Left colon (tissue), 2 donors: ENCODE measurements at regions not wholly inside any gene's neighbourhood (a gene's known extent, or its start where the extent isn't known, plus 50 kb on each side); places are given as distances from the start of the nearest gene placed in this dataset.
A peak's percentile ranks its signal among the peaks of the same experiment; 100 is the strongest.
"Not testable (repeated sequence)": the region's sequence is repeated elsewhere in the genome, so short reads cannot be mapped to it uniquely, and the experiment has no call there.

Experiments used
- ATAC-seq: fragments of 200-7000 bp; cut with Tn5 transposase; one replicate; pipeline ENCODE4 v1.9.1; 2020; ENCODE audit warnings: mild to moderate bottlenecking, moderate library complexity
- DNase-seq, 2 donors: peaks; one replicate each; pipeline ENCODE4 v3.0.0-alpha.2; 2020
- intact Hi-C, 2 donors: fragments of 100-400 bp; cut with DNase I in 1 of 2; cut with micrococcal nuclease in 1 of 2; formaldehyde crosslinking; loops; one replicate each; pipeline versions ENCODE4 v1.11.2 to v1.14.0; 2022; cut with DNase I, micrococcal nuclease
- donor health status: DM: no; HTN: no; CAD: no.
- donor health status: DM: yes; HTN: yes; CAD: no.

DNA sequence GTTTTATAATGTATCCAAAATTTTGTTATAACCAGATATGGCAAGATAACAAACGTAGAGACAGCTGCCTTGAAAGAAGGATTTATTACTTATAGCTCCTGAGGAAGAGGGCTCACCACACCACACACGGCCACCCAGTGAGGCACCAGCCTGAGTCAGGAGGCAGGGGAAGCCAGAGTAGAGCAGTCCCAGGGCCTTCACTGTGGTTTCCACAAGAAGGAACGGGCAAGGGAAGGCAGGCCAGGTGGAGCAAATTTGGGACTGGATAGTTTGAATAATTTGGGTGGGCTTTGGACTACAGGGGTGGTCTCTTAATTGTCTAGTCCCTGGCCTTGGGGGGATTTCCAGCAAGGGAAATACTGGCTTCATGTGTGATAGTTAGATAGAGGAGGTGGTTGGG is 72.5 kb downstream of the RRAGC start:
- no peak for DNase-seq
- intact Hi-C loops, result no loop called here
- no peak for ATAC-seq

DNA sequence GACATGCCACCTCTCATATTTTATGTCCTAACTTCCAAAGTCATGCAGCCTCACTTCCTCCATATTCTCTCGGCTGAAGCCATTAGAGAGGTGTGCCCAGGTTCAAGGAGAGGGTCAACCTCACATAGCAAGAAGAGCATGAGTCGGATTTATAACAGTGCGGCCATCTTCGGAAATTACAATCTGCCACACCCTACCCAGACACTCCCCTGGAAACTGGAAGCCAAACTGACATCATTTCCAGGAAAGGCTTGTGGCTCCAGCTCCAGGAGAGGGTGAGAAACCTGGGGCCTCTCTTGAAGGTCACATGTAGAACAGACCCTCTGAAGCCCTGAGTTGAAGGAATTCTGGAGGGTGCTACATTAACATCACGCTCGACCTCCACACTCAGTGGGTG is 73.5 kb downstream of the RRAGC start:
- peak; percentile 34 for ATAC-seq
- no peak for DNase-seq
- intact Hi-C loops, result no loop called here

DNA sequence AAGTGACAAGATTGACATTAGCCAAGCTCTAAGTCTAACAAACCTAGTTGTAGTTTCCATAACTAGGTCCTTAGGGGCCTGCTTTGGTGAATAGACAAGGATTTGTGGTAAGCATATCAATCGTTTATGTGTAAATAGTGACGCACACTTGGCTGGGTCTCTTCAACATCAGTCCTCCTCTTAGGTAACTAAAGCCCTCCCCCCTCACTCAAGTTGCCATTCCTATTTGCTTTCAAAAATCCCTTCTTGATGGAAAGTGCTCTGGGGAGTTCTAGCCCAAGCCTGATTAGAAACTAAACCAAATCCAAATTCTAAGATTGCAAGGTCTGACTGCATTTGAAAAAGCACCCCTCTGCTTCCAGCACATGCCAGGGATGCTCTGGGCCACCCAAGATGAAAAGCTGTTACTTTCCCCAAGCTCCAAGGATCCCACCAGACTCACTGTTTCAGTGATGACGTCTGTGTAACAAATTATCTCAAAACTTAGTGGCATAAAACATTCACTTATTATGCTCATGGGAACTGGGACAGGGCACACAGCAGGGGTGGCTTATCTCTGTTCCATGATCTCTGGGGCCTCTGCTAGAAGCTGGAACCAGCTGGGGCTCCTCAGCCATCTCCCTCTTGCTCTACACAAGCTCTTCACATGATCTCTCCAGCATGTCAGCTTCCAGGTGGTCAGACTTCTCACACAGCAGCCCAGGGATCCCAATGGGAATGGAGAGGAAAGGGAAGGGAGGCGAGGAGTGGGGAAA is 74.1 kb downstream of the RRAGC start:
- intact Hi-C loops, result no loop called here
- DNase-seq (no peak), ATAC-seq (no peak)

DNA sequence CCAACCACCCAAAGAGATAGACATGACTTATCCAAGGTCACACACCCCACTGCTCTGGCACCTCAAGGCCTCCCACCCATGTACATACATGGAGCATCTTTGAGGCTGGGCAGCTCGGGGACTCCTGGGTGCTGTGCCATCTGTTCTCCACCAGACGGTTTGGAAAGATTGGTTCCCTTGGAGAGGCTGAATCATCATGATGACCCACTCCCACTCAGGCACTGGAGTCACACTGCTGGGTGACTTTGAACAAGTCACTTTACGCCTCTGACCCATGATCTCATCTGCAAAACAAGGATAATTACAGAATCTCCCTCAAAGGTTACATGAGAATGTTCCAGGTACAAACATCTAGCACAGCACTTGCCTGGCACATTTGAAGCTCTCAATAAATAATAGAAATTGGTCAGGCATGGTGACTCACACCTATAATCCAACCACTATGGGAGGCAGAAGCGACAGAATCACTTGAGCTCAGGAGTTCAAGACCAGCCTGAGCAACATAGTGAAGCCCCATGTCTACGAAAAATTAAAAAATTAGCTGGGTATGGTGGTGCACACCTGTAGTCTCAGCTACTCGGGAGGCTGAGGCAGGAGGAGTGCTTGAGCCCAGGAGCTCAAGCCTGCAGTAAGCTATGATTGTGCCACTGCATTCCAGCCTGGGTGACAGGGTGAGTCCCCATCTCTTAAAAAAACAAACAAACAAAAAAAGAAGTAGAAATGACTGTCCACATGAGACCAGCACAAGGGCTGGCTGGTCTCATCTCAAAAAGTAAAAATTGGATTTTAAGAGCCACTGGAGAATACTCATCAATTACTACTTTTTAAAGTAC is 74.9 kb downstream of the RRAGC start:
- no peak for DNase-seq
- intact Hi-C loops, result no loop called here
- no peak for ATAC-seq

DNA sequence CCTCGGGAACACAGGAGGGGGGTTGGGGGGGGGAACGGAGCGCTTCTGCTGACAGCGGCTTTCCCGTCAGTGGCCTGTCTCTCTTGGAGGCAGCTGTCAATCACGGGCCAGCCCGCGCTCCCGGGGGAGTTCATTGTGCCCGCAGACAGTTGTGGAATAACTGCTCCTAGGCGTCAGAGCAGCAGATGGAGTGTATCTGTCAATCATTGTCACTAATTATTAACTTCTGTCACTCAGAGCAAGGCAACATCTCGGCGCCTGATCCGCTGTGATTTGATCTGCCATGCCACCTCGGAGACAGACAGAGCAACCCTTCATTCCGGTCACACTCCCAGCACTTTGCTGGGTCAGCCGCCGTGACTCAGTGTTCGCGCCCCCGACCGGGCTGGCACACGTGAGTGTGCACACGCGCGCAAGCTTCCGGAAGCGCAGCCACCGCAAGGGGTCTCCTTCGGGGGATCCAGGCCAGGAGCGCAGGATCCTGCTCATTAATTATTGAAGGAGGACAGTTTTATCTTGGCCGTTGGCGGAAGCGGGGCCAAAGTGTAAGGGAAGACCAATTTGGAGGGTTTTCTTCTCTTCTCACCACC is 75.8 kb downstream of the RRAGC start:
- intact Hi-C loops, result no loop called here
- no peak for DNase-seq
- ATAC-seq, result no peak

DNA sequence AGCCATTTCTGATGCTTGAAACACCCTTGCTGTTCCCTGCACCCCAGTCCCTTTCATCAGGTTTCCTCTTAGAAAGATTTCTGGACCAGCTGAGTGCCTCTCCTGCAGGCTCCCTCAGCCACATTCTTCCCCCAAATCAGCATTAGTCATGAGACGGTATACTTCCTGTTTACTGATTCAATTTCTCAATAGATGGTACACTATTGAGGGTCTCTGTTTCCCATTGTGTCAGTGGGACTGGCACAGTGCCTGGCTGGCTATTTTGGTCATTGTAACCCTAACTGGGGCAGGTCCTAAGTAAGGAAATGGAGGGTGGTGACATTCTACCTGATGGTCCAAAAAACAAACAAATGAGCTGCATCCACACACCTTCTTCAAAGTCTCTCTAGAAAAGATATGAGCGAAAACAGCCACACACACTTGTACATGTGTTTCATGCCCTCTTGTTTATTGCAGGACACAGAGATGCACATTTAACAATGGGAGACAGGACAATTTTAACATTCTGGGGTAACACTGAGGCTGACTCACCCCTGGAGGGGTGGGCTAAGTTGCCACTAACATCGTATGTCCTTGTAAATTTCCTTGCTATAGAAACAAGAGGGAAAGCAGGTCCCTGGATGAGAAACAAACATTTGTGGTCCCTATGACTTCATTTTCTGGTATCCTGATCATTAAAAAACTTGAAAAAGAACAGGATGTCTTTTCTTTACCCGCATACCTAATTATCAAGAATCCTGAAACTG is 77.5 kb downstream of the RRAGC start:
- intact Hi-C loops, result no loop called here
- ATAC-seq (no peak), DNase-seq (no peak)

DNA sequence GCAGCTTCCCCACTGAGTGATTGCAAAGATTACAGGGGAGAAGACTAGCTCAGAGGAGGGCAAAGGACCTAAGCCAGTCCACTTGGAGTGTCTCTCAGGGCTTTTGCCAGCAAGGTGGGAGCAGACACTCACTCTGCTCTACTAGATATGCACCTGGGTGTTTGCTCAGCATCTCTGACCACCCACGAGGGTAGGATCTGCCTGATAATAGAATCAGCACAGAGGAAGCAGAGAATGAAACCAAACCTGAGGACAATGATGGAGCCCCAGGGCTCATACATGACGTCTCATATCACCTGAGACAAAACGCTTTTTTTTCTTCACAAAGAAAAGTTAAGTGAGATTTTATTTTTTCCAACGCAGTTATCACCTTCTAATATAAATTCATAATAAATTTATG is 79.4 kb downstream of the RRAGC start:
- ATAC-seq (no peak), DNase-seq (no peak)
- intact Hi-C loops, result no loop called here

DNA sequence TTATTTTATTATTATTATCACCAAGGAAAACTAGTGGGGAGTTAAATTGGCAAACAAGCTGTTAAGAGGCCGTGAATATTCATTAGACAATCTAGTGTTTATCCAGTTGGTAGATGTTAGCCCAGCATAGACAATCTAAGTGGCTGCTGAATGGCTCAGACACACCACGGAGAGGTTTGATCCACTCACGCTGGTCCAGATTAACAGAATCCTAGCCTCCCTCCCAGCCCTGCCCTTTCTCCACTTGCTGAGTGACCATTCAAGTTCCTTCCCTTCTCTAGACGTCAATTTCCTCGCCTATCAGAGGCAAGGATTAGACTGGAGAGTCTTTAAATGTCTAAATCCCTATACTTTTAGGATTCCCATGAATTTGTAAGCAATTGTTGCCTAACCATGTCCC is 80.1 kb downstream of the RRAGC start:
- ATAC-seq (no peak), DNase-seq (no peak)
- intact Hi-C loops, result no loop called here

DNA sequence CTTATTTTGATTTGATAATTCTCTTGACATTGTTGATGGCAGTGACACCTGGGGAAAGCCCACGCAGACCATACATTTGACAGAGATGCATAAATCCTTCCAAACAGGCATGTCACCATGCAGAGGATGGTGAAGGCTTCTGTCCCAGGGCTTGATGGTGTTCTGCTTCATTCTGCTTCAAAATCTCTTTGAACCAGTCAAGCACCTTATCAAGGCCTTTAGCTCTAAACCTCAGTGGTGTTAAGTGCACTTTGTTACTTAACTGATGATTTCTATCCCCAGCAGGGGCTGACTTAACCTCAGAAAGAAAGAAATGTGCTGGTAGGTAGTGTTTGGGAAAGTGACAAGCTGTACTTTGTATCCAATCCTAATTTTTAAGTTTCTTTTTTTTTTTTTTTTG is 81.1 kb downstream of the RRAGC start:
- intact Hi-C loops, result no loop called here
- DNase-seq (no peak), ATAC-seq (no peak)

DNA sequence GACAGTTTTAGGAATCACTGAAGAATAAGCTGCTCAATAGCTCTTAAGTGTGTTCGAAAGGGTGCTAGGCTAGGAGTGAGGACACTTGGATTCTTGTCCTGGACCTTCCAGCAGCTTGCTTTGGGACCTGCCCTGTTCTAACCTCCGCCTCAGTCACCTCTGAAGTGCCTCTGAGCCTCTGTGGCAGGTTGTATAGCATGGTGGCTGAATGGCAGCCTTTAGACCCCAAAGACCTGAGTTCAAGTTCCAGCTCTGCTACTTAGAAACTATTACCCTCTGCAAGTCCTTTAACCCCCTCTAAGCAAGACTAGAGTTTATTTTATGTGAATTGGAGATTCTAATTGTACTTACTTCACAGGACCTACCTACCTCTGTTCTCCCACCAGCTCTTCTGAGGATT is 81.5 kb downstream of the RRAGC start:
- no peak for DNase-seq
- intact Hi-C loops, result no loop called here

DNA sequence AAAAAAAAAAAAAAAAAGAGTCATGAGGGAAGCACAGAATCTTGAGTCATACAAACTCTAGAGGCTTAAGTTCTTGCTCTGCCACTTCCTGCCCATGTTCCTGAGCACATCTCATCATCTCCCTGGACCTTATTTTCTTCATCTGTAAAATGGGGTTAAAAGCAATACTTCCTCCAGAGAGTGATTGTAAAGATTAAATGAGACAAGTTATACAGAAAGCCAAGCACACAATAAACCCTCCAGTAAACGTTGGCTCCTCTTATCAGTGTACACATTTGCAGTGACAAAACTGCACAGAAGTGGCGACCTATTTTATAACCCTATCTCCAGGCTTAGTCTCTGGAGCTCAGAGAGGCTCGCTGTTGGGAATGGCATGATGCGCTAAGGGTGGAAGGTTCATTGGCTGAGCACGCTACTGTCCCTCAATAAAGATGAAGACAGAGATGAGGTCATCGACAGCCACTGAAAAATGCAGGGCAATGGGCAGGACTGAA is 82.1 kb downstream of the RRAGC start:
- ATAC-seq (no peak), DNase-seq (no peak)
- intact Hi-C loops, result no loop called here

More for the DNA sequence above, 81.5 kb downstream of the RRAGC start:
- ATAC-seq, result no peak

DNA sequence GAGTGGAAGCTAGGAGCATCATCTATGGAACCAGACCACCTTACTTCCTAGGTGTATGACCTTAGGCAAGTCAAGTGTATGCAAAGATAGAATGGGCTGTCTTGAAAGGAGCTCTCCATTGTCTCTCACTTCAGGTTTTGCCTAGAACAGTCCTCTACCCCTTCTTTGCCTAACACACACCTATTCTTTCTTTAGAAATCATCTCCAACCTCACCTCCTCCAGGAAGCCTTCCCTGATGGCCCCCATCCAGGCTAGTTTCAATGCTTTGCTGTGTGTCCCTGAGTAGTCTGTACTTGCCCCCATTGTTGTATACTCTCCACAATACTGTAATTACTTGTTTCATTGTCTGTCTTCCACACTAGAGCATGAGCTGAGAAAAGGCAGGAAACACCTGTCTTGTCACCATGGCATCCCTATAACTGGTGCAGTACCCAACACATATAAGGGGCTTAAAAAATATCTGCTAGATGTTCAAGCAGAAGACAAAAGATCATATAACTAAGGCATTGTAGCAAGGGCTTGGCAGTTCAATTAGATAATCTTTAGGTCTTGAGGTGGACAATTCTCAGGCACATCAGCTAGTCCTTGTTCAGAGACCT is 83.0 kb downstream of the RRAGC start:
- DNase-seq, result no peak
- intact Hi-C loops, result no loop called here
- no peak for ATAC-seq

DNA sequence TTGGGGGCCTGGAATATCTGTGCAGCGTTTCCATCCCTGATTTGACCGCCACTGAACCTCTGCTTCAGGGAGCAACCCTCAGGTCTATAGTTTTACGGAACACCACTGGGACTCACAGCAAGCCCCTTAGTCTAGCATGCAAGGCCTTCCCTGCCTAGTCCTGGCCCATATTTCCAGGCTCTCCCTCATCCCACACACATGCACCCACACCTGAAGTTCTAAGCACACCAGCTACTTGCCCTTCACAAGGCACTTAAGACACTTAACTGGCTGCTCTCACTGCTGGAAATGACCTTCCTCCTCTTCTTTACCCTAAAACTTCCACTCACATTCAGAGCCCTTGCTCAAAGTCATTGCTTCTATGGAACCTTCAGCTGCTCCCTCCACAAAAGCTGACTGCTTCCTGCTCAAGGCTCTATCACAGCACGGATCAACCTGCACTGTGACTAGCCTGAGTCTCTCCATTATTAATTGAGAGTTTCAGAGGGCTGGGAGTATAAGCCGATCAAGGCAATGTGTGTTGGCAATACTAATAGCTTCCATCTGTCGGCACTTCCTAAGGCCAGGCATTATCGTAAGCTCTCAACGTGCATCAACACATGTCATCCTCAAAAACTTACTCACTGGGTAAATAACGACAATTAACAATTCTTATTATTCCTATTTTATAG is 84.3 kb downstream of the RRAGC start:
- no peak for ATAC-seq
- DNase-seq, result no peak
- intact Hi-C loops, result no loop called here

DNA sequence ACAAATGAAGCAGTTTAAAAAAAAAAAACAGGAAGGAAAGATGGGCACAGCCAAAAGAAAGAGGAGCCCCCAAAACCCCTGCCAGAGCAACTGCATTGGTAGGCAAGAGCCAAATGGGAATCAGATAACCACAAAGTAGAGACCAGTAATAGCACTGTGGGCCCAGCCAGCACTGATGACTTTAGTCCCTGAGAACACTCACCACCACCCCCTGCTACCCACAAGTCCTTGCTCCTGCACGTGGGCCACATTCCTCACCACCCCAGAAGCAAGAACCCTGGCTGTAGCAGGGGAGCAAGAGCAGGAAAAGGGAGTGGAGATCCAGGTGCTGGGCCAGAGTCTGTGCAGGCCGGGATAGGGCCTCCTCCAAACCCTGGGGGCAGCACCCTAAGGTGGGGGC is 86.1 kb downstream of the RRAGC start:
- ATAC-seq, result no peak
- DNase-seq, result no peak
- intact Hi-C loops, result no loop called here

DNA sequence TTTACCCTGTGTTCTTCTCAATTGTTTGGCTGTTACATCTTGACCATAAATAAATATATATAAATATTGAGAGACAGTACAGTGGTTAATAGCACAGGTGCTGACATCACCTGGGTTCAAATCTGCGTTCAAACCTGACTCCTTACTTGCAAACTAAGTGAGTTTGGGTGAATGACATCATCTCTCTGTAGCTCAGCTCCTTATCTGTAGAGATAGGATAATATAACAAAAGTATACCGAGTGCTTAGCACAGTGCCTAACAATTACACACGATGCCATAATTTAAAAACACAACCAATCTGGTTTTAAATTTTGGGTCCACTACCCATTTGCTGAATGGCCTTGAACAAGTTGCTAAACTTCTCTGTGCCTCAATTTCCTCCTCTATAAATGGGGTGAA is 86.6 kb downstream of the RRAGC start:
- no peak for DNase-seq
- no peak for ATAC-seq
- intact Hi-C loops, result no loop called here

DNA sequence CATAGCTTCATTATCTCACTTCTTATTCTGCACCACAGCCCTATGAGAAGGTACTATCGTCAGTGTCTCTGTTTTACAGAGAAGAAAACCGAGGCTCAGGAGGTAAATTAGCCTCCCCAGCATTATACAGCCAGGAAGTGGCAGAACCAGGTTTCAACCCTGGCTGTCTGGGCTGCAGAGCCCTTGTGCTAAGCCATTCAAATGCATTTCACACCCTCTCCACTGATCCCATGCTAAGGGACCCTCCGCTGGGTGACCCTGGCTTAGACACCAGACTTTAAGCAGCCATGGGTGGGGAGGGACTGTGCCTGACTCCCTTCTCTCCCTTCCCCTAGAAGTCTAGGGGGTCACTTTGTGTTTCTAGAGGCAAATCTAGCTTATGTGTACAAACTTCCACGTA is 87.5 kb downstream of the RRAGC start:
- intact Hi-C loops, result no loop called here
- DNase-seq (no peak), ATAC-seq (no peak)

DNA sequence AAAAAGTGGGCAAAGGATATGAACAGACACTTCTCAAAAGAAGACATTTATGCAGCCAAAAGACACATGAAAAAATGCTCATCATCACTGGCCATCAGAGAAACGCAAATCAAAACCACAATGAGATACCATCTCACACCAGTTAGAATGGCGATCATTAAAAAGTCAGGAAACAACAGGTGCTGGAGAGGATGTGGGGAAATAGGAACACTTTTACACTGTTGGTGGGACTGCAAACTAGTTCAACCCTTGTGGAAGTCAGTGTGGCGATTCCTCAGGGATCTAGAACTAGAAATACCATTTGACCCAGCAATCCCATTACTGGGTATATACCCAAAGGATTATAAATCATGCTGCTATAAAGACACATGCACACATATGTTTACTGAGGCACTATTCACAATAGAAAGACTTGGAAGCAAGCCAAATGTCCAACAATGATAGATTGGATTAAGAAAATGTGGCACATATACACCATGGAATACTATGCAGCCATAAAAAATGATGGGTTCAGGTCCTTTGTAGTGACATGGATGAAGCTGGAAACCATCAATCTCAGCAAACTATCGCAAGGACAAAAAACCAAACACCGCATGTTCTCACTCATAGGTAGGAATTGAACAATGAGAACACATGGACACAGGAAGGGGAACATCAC is 88.9 kb downstream of the RRAGC start:
- intact Hi-C loops, ATAC-seq, DNase-seq: not testable (repeated sequence)

DNA sequence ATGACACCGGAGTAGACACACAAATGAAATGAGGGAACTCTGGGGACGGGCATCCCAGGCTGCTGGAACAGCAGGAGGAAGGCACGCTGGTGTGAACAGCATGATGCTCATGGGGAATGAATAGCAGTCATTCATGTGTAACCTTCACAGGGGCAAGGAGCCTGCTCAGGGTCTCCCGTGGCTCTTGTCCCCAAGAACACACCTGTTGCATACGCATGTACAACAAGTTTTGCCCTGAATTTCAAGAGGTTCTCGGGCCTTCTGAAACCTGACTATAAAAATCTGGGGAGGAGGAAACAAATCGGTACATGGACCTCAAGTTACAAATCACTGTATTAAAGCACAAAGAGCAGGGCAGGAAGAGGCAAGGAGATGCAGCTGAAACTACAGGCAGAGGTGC is 93.4 kb downstream of the RRAGC start:
- intact Hi-C loops, result no loop called here
- no peak for DNase-seq
- no peak for ATAC-seq
